SK-N-SH (cell line): ENCODE measurements at regions not wholly inside any gene's neighbourhood (a gene's known extent, or its start where the extent isn't known, plus 50 kb on each side); places are given as distances from the start of the nearest gene placed in this dataset.

Experiments
- CTCF ChIA-PET: fragments of 300-600, 350-600 bp; formaldehyde crosslinking; extraction: SDS; loops from one replicate; lab custom pipeline; 2021; lab: Yijun Ruan, JAX
- POLR2A ChIA-PET: fragments of 350-600 bp; sonication (Branson Sonifier 250); formaldehyde crosslinking; extraction: SDS; loops from one replicate; lab custom pipeline; 2020; ENCODE audit warnings: antibody characterized with exemption, inconsistent platforms; lab: Yijun Ruan, JAX
- DNase-seq: peaks from one replicate; pipeline ENCODE4 v3.0.0; 2012
- H2AFZ ChIP-seq: fragments of 200-600 bp; sonication (generic); 2 replicates; pipeline ENCODE4 v1.8.1; 2016; ENCODE audit warnings: antibody characterized with exemption, mild to moderate bottlenecking, low read depth
- H3F3A ChIP-seq: fragments of 200-600 bp; sonication (generic); replicated peaks from 2 replicates; pipeline ENCODE3; 2016; ENCODE audit warnings: antibody characterized with exemption, mild to moderate bottlenecking; ENCODE audit not compliant: insufficient read depth
- H3K27ac ChIP-seq, 2 experiments: fragments of 200-500 bp in 1 of 2; fragments of 200-600 bp in 1 of 2; sonication (Bioruptor generic) in 1 of 2; sonication (generic), shearing (Covaris generic) in 1 of 2; 2 replicates each; pipeline versions ENCODE4 v1.5.1 to v1.6.1; 2014 to 2016; ENCODE audit warnings: low read depth in 2 of 2, inconsistent platforms in 1 of 2, low read length in 1 of 2, mild to moderate bottlenecking in 1 of 2, mixed read lengths in 1 of 2
- H3K27me3 ChIP-seq: fragments of 200-600 bp; sonication (generic), shearing (Covaris generic); 2 replicates; pipeline ENCODE4 v1.6.1; 2016; ENCODE audit warnings: mixed run types; ENCODE audit not compliant: insufficient read depth
- H3K36me3 ChIP-seq, 2 experiments: fragments of 200-500 bp in 1 of 2; fragments of 200-600 bp in 1 of 2; sonication (Bioruptor generic) in 1 of 2; sonication (generic) in 1 of 2; replicated peaks in 1 of 2; 2 replicates each; pipeline versions ENCODE3 to v1.5.1; 2014 to 2016; ENCODE audit warnings: low read length in 1 of 2, mild to moderate bottlenecking in 1 of 2; ENCODE audit not compliant: insufficient read depth in 2 of 2, control insufficient read depth in 1 of 2
- H3K4me1 ChIP-seq, 2 experiments: fragments of 200-500 bp in 1 of 2; fragments of 200-600 bp in 1 of 2; sonication (Bioruptor generic) in 1 of 2; sonication (generic), shearing (Covaris generic) in 1 of 2; 2 replicates each; pipeline versions ENCODE4 v1.5.1 to v1.6.1; 2014 to 2016; ENCODE audit warnings: low read depth in 1 of 2, low read length in 1 of 2, mixed run types in 1 of 2; ENCODE audit not compliant: insufficient read depth in 2 of 2, control insufficient read depth in 1 of 2
- H3K4me2 ChIP-seq: fragments of 200-600 bp; sonication (generic), shearing (Covaris generic); 2 replicates; pipeline ENCODE4 v1.6.1; 2017; ENCODE audit warnings: mixed run types
- H3K4me3 ChIP-seq, 2 experiments: fragments of 200-500 bp in 1 of 2; fragments of 200-600 bp in 1 of 2; sonication (Bioruptor generic) in 1 of 2; sonication (generic), shearing (Covaris generic) in 1 of 2; 2 replicates each; pipeline versions ENCODE4 v1.5.1 to v1.8.1; 2014 to 2016; ENCODE audit warnings: low read depth in 2 of 2, inconsistent platforms in 1 of 2, low read length in 1 of 2, mild to moderate bottlenecking in 1 of 2, mixed read lengths in 1 of 2, moderate library complexity in 1 of 2
- H3K79me2 ChIP-seq: fragments of 200-600 bp; sonication (generic); 2 replicates; pipeline ENCODE4 v1.8.1; 2017; ENCODE audit warnings: mild to moderate bottlenecking; ENCODE audit not compliant: insufficient read depth
- H3K9ac ChIP-seq: fragments of 200-600 bp; sonication (generic); 2 replicates; pipeline ENCODE4 v1.6.1; 2017; ENCODE audit warnings: mixed run types
- H3K9me2 ChIP-seq: fragments of 200-600 bp; sonication (generic); 2 replicates; pipeline ENCODE4 v1.6.1; 2017; ENCODE audit warnings: mixed run types
- H3K9me3 ChIP-seq: fragments of 200-600 bp; sonication (generic); 2 replicates; pipeline ENCODE4 v1.6.1; 2017; ENCODE audit warnings: mixed run types, mild to moderate bottlenecking, moderate library complexity
- H4K20me1 ChIP-seq: fragments of 200-600 bp; sonication (generic); 2 replicates; pipeline ENCODE4 v1.6.1; 2017; ENCODE audit warnings: mild to moderate bottlenecking, mixed run types; ENCODE audit not compliant: insufficient read depth
- CTCF ChIP-seq: fragments of 200-600 bp; sonication (generic); IDR thresholded peaks from 2 replicates; pipeline ENCODE4 v1.6.1; 2017; ENCODE audit warnings: antibody characterized with exemption, mild to moderate bottlenecking, moderate library complexity
- ELF1 ChIP-seq: IDR thresholded peaks from 2 replicates; pipeline ENCODE4 v1.4.0; 2012
- EP300 ChIP-seq, 2 experiments: IDR thresholded peaks; 2 replicates each; pipeline versions ENCODE4 v1.4.0 to v1.6.1; 2012; ENCODE audit warnings: borderline replicate concordance in 1 of 2, low read depth in 1 of 2, low read length in 1 of 2
- GABPA ChIP-seq: IDR thresholded peaks from 2 replicates; pipeline ENCODE4 v1.4.0; 2012; ENCODE audit warnings: low read depth, mild to moderate bottlenecking
- MEF2A ChIP-seq: IDR thresholded peaks from 2 replicates; pipeline ENCODE4 v1.4.0; 2012; ENCODE audit warnings: low read depth, borderline replicate concordance
- MXI1 ChIP-seq: IDR thresholded peaks from 2 replicates; pipeline ENCODE4 v1.6.1; 2012; ENCODE audit warnings: mild to moderate bottlenecking, low read depth, low read length, improper control_type of control experiment
- NFIC ChIP-seq: IDR thresholded peaks from 2 replicates; pipeline ENCODE4 v1.4.0; 2012; ENCODE audit warnings: borderline replicate concordance
- NRF1 ChIP-seq: IDR thresholded peaks from 2 replicates; pipeline ENCODE4 v1.6.1; 2012; ENCODE audit warnings: low read depth, mild to moderate bottlenecking, low read length
- POLR2AphosphoS5 ChIP-seq: IDR thresholded peaks from 2 replicates; pipeline ENCODE4 v1.6.1; 2012; ENCODE audit warnings: low read depth, low read length
- RAD21 ChIP-seq: IDR thresholded peaks from 2 replicates; pipeline ENCODE4 v1.6.1; 2012; ENCODE audit warnings: mild to moderate bottlenecking, low read length
- REST ChIP-seq: IDR thresholded peaks from 2 replicates; pipeline ENCODE4 v1.6.1; 2012; ENCODE audit warnings: mild to moderate bottlenecking, low read depth, low read length, moderate library complexity
- RXRA ChIP-seq: IDR thresholded peaks from 2 replicates; pipeline ENCODE4 v1.4.0; 2012; ENCODE audit warnings: low read depth, mild to moderate bottlenecking, borderline replicate concordance
- SMC3 ChIP-seq: IDR thresholded peaks from 2 replicates; pipeline ENCODE4 v1.6.1; 2012; ENCODE audit warnings: low read depth, low read length, improper control_type of control experiment
- TEAD4 ChIP-seq: IDR thresholded peaks from 2 replicates; pipeline ENCODE4 v1.4.0; 2012; ENCODE audit warnings: mild to moderate bottlenecking, borderline replicate concordance; ENCODE audit not compliant: insufficient read depth
- USF2 ChIP-seq: fragments of 150-350 bp; IDR thresholded peaks from 2 replicates; pipeline ENCODE4 v1.6.1; 2017; ENCODE audit warnings: antibody characterized with exemption, low read length, low read depth, borderline replicate concordance
- YY1 ChIP-seq: IDR thresholded peaks from 2 replicates; pipeline ENCODE4 v1.4.0; 2012; ENCODE audit warnings: low read depth, mild to moderate bottlenecking
- WGBS: methylation state at CpG from one replicate; pipeline ENCODE4 v1.1.6; 2017; ENCODE audit warnings: low lambda C conversion rate; 5-methylcytosine and 5-hydroxymethylcytosine counted together

- H3K4me3 ChIP-seq = no peak overlapping the region
- H3K27me3 ChIP-seq = no peaks in the 10 kb centered on the region
- no peak for DNase-seq
- no peak overlapping the region for H2AFZ ChIP-seq
- no peaks in the 10 kb centered on the region for H3K9me2 ChIP-seq
- no peak overlapping the region for H3K9ac ChIP-seq
- CTCF ChIA-PET = interaction anchor here (1.8 kb wide), 1 partner anchor 10 kb away, joined by 4 read pairs; no protein-coding TSS in a partner anchor
- no peaks in the 10 kb centered on the region for H3K36me3 ChIP-seq
- no peak overlapping the region for H3K27ac ChIP-seq
- TF ChIP-seq REST (no peak), CTCF (no peak), MEF2A (no peak), NFIC (no peak), YY1 (no peak), TEAD4 (no peak), RAD21 (no peak), SMC3 (no peak), GABPA (no peak), USF2 (no peak), RXRA (no peak), MXI1 (no peak), POLR2AphosphoS5 (no peak), EP300 (IDR thresholded peaks at IDR 0.05; ENCODE audit: borderline replicate concordance in 1 of 2, low read depth in 1 of 2, low read length in 1 of 2) (no peak), ELF1 (no peak), NRF1 (no peak)
- TF ChIP-seq, all 33 proteins: peak for 0
- Histone ChIP-seq H3K79me2 (no peaks in the 10 kb centered on the region), H3K4me2 (no peak overlapping the region), H3K9me3 (no peaks in the 10 kb centered on the region), H3K4me1 (no peaks in the 10 kb centered on the region), H4K20me1 (no peaks in the 10 kb centered on the region), H3F3A (no peaks in the 10 kb centered on the region)
- WGBS = 90% methylated on average over 7 of the region's 7 CpGs
- POLR2A ChIA-PET = no interaction called here
These were observed 123.2 kb upstream of the BARHL2 start for GRCh38 chr1:90840352-90840751.
